Panc1 (cell line): ENCODE measurements at regions not wholly inside any gene's neighbourhood (a gene's known extent, or its start where the extent isn't known, plus 50 kb on each side); places are given as distances from the start of the nearest gene placed in this dataset.

Experiments
- ATAC-seq: fragments of 200-7000 bp; cut with Tn5 transposase; 2 replicates; pipeline ENCODE4 v1.9.1; 2020; ENCODE audit warnings: mild to moderate bottlenecking, moderate library complexity
- BruUV-seq: library from RNA; stranded (reverse); fragments of 400-500 nt; replicated peaks from 2 replicates; lab custom pipeline; 2021; lab: Mats Ljungman, UMichigan
- CTCF ChIA-PET: fragments of 300-600 bp; sonication (Branson Sonifier 250); formaldehyde crosslinking; loops from one replicate; lab custom pipeline; 2022; ENCODE audit warnings: antibody characterized with exemption; lab: Charles Lee
- POLR2A ChIA-PET: fragments of 300-600 bp; sonication (Branson Sonifier 250); formaldehyde crosslinking; loops from one replicate; lab custom pipeline; 2022; ENCODE audit warnings: antibody characterized with exemption; lab: Charles Lee
- DNase-seq: peaks from one replicate; pipeline ENCODE4 v3.0.0-alpha.2; 2010; ENCODE audit warnings: low read depth, low spot score
- H3K27ac ChIP-seq: 2 replicates; pipeline ENCODE4 v1.5.1; 2011; ENCODE audit warnings: mild to moderate bottlenecking, low read length, inconsistent platforms
- H3K27me3 ChIP-seq: fragments of 200-500 bp; sonication (Bioruptor generic); 2 replicates; pipeline ENCODE4 v1.6.0; 2014; ENCODE audit warnings: low read length, inconsistent platforms; ENCODE audit not compliant: control insufficient read depth, insufficient read depth
- H3K36me3 ChIP-seq: fragments of 200-500 bp; sonication (Bioruptor generic); 2 replicates; pipeline ENCODE4 v1.5.1; 2014; ENCODE audit warnings: inconsistent platforms, mild to moderate bottlenecking, low read length, moderate library complexity; ENCODE audit not compliant: control insufficient read depth, insufficient read depth
- H3K4me1 ChIP-seq: 2 replicates; pipeline ENCODE4 v1.5.1; 2011; ENCODE audit warnings: inconsistent platforms, mild to moderate bottlenecking, low read length, moderate library complexity; ENCODE audit not compliant: control insufficient read depth, insufficient read depth
- H3K4me3 ChIP-seq, 2 experiments: 2 replicates each; pipeline ENCODE4 v1.5.1; 2011 to 2012; ENCODE audit warnings: low read depth in 2 of 2, low read length in 2 of 2, mild to moderate bottlenecking in 2 of 2, inconsistent platforms in 1 of 2, moderate library complexity in 1 of 2
- H3K9me3 ChIP-seq: fragments of 200-500 bp; sonication (Bioruptor generic); 2 replicates; pipeline ENCODE4 v1.5.1; 2014; ENCODE audit warnings: low read depth, mild to moderate bottlenecking, inconsistent platforms, low read length, moderate library complexity; ENCODE audit not compliant: control insufficient read depth, insufficient read depth
- CTCF ChIP-seq: fragments of 450-650 bp; IDR thresholded peaks from 2 replicates; pipeline ENCODE4 v1.5.1; 2017; ENCODE audit warnings: mild to moderate bottlenecking
- POLR2AphosphoS5 ChIP-seq: IDR thresholded peaks from 2 replicates; pipeline ENCODE4 v1.6.1; 2012; ENCODE audit warnings: mild to moderate bottlenecking, low read depth, low read length, moderate library complexity
- SIN3A ChIP-seq: IDR thresholded peaks from 2 replicates; pipeline ENCODE4 v1.6.1; 2012; ENCODE audit warnings: low read depth, mild to moderate bottlenecking, low read length, moderate library complexity, borderline replicate concordance; ENCODE audit not compliant: insufficient read depth
- TCF7L2 ChIP-seq: IDR thresholded peaks from 2 replicates; pipeline ENCODE4 v1.6.1; 2011; ENCODE audit warnings: mild to moderate bottlenecking, low read depth, low read length, inconsistent platforms
- in situ Hi-C: cut with HindIII; loops from 2 replicates; pipeline ENCODE4 v1.10.0; 2016; ENCODE audit warnings: low sequenced_read_pairs, low pct_unique_long_range_greater_than_20kb
- intact Hi-C: fragments of 100-400 bp; cut with micrococcal nuclease; formaldehyde crosslinking; loops from one replicate; pipeline ENCODE4 v1.10.0; 2022; ENCODE audit not compliant: unreplicated experiment
- TF ChIP-seq, protein P1 (sequence below), 2 experiments: IDR thresholded peaks; 2 replicates each; pipeline ENCODE4 v1.6.1; 2011 to 2012; ENCODE audit warnings: low read depth in 2 of 2, control low read depth in 1 of 2, low read length in 1 of 2, mild to moderate bottlenecking in 1 of 2, moderate library complexity in 1 of 2; ENCODE audit not compliant: insufficient read depth in 1 of 2

DNA sequence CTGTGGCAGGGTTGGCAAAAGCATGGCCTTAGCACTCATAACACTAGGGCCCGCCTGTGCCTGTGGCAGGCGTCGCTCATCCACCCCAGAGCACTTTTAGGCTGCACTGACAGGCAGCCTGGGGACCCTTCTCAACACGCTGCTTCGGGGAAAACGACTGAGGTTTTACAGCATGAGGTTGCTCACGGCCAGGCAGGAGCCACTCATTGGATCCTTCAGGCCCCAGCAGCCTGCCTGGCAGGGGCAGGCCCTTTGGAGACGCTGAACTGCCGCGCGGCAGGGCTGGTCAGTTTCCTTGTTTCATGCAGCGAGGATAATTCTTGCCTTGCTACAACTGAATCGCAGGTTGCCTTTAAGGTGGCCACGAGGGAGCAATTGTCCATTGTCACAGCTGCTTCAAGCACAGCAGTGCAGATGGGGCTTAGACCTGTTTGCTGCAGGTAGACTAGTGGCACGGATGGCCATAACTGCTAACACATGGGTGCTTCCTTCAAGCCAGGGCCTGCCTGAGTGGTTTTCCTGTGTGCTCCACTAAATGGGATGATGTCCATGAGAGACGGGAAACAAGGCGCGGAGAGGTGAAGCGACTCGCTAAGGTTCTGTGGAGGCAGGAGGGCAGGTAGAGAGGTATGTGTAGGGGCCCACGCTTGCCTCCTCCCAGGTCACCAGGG, 49.9 kb upstream of the HS6ST1 start:
- in situ Hi-C loops (no loop called here), intact Hi-C loops (no loop called here)
- H3K36me3 ChIP-seq = no peaks in the 10 kb centered on the region
- H3K27ac ChIP-seq = no peak overlapping the region
- ChIA-PET CTCF (no interaction called here), POLR2A (no interaction called here)
- no peak for TF ChIP-seq TCF7L2
- no peak for TF ChIP-seq POLR2AphosphoS5
- TF ChIP-seq CTCF = no peak
- no peak for TF ChIP-seq SIN3A
- TF ChIP-seq, protein P1, sequence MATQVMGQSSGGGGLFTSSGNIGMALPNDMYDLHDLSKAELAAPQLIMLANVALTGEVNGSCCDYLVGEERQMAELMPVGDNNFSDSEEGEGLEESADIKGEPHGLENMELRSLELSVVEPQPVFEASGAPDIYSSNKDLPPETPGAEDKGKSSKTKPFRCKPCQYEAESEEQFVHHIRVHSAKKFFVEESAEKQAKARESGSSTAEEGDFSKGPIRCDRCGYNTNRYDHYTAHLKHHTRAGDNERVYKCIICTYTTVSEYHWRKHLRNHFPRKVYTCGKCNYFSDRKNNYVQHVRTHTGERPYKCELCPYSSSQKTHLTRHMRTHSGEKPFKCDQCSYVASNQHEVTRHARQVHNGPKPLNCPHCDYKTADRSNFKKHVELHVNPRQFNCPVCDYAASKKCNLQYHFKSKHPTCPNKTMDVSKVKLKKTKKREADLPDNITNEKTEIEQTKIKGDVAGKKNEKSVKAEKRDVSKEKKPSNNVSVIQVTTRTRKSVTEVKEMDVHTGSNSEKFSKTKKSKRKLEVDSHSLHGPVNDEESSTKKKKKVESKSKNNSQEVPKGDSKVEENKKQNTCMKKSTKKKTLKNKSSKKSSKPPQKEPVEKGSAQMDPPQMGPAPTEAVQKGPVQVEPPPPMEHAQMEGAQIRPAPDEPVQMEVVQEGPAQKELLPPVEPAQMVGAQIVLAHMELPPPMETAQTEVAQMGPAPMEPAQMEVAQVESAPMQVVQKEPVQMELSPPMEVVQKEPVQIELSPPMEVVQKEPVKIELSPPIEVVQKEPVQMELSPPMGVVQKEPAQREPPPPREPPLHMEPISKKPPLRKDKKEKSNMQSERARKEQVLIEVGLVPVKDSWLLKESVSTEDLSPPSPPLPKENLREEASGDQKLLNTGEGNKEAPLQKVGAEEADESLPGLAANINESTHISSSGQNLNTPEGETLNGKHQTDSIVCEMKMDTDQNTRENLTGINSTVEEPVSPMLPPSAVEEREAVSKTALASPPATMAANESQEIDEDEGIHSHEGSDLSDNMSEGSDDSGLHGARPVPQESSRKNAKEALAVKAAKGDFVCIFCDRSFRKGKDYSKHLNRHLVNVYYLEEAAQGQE (IDR thresholded peaks at IDR 0.05; ENCODE audit: insufficient read depth in 1 of 2, low read depth in 2 of 2, low read length in 1 of 2) = no peak
- H3K4me1 ChIP-seq = no peaks in the 10 kb centered on the region; the same call in 1 of the 2 replicates
- DNase-seq = no peak
- no peak overlapping the region for H3K4me3 ChIP-seq
- no peaks in the 10 kb centered on the region for H3K9me3 ChIP-seq
- no peak for ATAC-seq
- H3K27me3 ChIP-seq = no peaks in the 10 kb centered on the region
- BruUV-seq = no TSS peak

GRCh38 chr2:128369108-128369555, 50.5 kb upstream of the HS6ST1 start:
- no TSS peak for BruUV-seq

More at GRCh38 chr2:128369108-128369555, 50.5 kb upstream of the HS6ST1 start:
- DNase-seq (no peak), ATAC-seq (no peak)
- no peaks in the 10 kb centered on the region for H3K36me3 ChIP-seq
- no peaks in the 10 kb centered on the region for H3K4me1 ChIP-seq
- intact Hi-C loops (no loop called here), in situ Hi-C loops (no loop called here)
- no peak overlapping the region for H3K4me3 ChIP-seq
- H3K27ac ChIP-seq = no peak overlapping the region
- no peaks in the 10 kb centered on the region for H3K9me3 ChIP-seq
- TF ChIP-seq CTCF (no peak), SIN3A (no peak), TCF7L2 (no peak), POLR2AphosphoS5 (no peak)
- TF ChIP-seq, protein P1 (IDR thresholded peaks at IDR 0.05; ENCODE audit: insufficient read depth in 1 of 2, low read depth in 2 of 2, low read length in 1 of 2) = no peak
- CTCF ChIA-PET = no interaction called here
- POLR2A ChIA-PET = no interaction called here
- H3K27me3 ChIP-seq = no peaks in the 10 kb centered on the region
